A673 (cell line): ENCODE measurements at regions not wholly inside any gene's neighbourhood (a gene's known extent, or its start where the extent isn't known, plus 50 kb on each side); places are given as distances from the start of the nearest gene placed in this dataset.

Source experiments
- EZH2 ChIP-seq: fragments of 200-600 bp; sonication (generic); IDR thresholded peaks from 2 replicates; pipeline ENCODE4 v1.6.1; 2017; ENCODE audit warnings: borderline replicate concordance, low read depth, mild to moderate bottlenecking, mixed read lengths, antibody characterized with exemption, low read length; ENCODE audit not compliant: poor library complexity, severe bottlenecking
- TF ChIP-seq, protein P1 (sequence below): fragments of 300-800, 200-600 bp; sonication (generic); conservative IDR thresholded peaks from 2 replicates; pipeline ENCODE4 v1.5.1; 2017; ENCODE audit warnings: low read depth, mild to moderate bottlenecking, antibody characterized with exemption, low read length, moderate library complexity, mixed read lengths

- TF ChIP-seq, protein P1, sequence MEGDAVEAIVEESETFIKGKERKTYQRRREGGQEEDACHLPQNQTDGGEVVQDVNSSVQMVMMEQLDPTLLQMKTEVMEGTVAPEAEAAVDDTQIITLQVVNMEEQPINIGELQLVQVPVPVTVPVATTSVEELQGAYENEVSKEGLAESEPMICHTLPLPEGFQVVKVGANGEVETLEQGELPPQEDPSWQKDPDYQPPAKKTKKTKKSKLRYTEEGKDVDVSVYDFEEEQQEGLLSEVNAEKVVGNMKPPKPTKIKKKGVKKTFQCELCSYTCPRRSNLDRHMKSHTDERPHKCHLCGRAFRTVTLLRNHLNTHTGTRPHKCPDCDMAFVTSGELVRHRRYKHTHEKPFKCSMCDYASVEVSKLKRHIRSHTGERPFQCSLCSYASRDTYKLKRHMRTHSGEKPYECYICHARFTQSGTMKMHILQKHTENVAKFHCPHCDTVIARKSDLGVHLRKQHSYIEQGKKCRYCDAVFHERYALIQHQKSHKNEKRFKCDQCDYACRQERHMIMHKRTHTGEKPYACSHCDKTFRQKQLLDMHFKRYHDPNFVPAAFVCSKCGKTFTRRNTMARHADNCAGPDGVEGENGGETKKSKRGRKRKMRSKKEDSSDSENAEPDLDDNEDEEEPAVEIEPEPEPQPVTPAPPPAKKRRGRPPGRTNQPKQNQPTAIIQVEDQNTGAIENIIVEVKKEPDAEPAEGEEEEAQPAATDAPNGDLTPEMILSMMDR = peak; percentile 78
- TF ChIP-seq EZH2 = no peak
Measured at GRCh38 chr7:81469869-81470723, 299.8 kb downstream of the HGF start.
